H9 (cell line): ENCODE measurements at regions not wholly inside any gene's neighbourhood (a gene's known extent, or its start where the extent isn't known, plus 50 kb on each side); places are given as distances from the start of the nearest gene placed in this dataset.

Experiments
- DNase-seq: peaks from one replicate; pipeline ENCODE4 v3.0.0-alpha.2; 2017
- H2AFZ ChIP-seq: one replicate; pipeline ENCODE4 v1.6.1; 2013; ENCODE audit warnings: mild to moderate bottlenecking, low read length, control low read depth, moderate library complexity
- H2AK5ac ChIP-seq: 2 replicates; pipeline ENCODE4 v1.6.1; 2013; ENCODE audit warnings: low read length, control low read depth, mixed read lengths; ENCODE audit not compliant: insufficient read length
- H2BK120ac ChIP-seq: one replicate; pipeline ENCODE4 v1.6.1; 2013; ENCODE audit warnings: low read depth, mild to moderate bottlenecking, low read length, control low read depth, inconsistent platforms; ENCODE audit not compliant: poor library complexity, severe bottlenecking
- H2BK12ac ChIP-seq: 2 replicates; pipeline ENCODE4 v1.6.1; 2013; ENCODE audit warnings: low read length, control low read depth, mixed read lengths, low read depth; ENCODE audit not compliant: insufficient read length
- H2BK15ac ChIP-seq: 2 replicates; pipeline ENCODE4 v1.6.1; 2013; ENCODE audit warnings: low read depth, low read length, control low read depth
- H2BK20ac ChIP-seq: one replicate; pipeline ENCODE4 v1.6.1; 2013; ENCODE audit warnings: low read depth, mild to moderate bottlenecking, low read length, control low read depth, inconsistent platforms; ENCODE audit not compliant: poor library complexity, severe bottlenecking
- H2BK5ac ChIP-seq: 2 replicates; pipeline ENCODE4 v1.6.1; 2013; ENCODE audit warnings: low read length, control low read depth, mixed read lengths; ENCODE audit not compliant: insufficient read length
- H3K14ac ChIP-seq: 2 replicates; pipeline ENCODE4 v1.6.1; 2013; ENCODE audit warnings: low read length, control low read depth; ENCODE audit not compliant: insufficient read depth
- H3K18ac ChIP-seq: 2 replicates; pipeline ENCODE4 v1.6.1; 2013; ENCODE audit warnings: low read depth, mild to moderate bottlenecking, mixed read lengths, low read length, control low read depth; ENCODE audit not compliant: insufficient read length
- H3K23ac ChIP-seq: 2 replicates; pipeline ENCODE4 v1.6.1; 2013; ENCODE audit warnings: low read length, control low read depth, mixed read lengths, low read depth; ENCODE audit not compliant: insufficient read length
- H3K23me2 ChIP-seq: 2 replicates; pipeline ENCODE4 v1.6.1; 2013; ENCODE audit warnings: low read depth, mild to moderate bottlenecking, mixed read lengths, low read length, control low read depth; ENCODE audit not compliant: insufficient read length, poor library complexity, severe bottlenecking
- H3K27ac ChIP-seq: 2 replicates; pipeline ENCODE4 v1.5.1; 2013; ENCODE audit warnings: low read length, control low read depth, mixed read lengths, low read depth; ENCODE audit not compliant: insufficient read length
- H3K27me3 ChIP-seq: 2 replicates; pipeline ENCODE4 v1.6.1; 2013; ENCODE audit warnings: low read length, control low read depth, inconsistent platforms; ENCODE audit not compliant: insufficient read depth
- H3K4ac ChIP-seq: 2 replicates; pipeline ENCODE4 v1.6.1; 2013; ENCODE audit warnings: low read depth, mild to moderate bottlenecking, control low read depth, inconsistent platforms, low read length, moderate library complexity
- H3K4me1 ChIP-seq: 2 replicates; pipeline ENCODE4 v1.6.1; 2013; ENCODE audit warnings: low read length, control low read depth, inconsistent platforms; ENCODE audit not compliant: insufficient read depth
- H3K4me2 ChIP-seq: 2 replicates; pipeline ENCODE4 v1.6.1; 2013; ENCODE audit warnings: low read length, control low read depth, mixed read lengths; ENCODE audit not compliant: insufficient read length, insufficient read depth
- H3K56ac ChIP-seq: 2 replicates; pipeline ENCODE4 v1.6.1; 2013; ENCODE audit warnings: low read depth, mild to moderate bottlenecking, mixed read lengths, low read length, control low read depth; ENCODE audit not compliant: insufficient read length
- H3K79me1 ChIP-seq: 2 replicates; pipeline ENCODE4 v1.6.1; 2013; ENCODE audit warnings: low read depth, mild to moderate bottlenecking, moderate library complexity, low read length, control low read depth, inconsistent platforms; ENCODE audit not compliant: insufficient read depth, poor library complexity, severe bottlenecking
- H3K79me2 ChIP-seq: 2 replicates; pipeline ENCODE4 v1.6.1; 2013; ENCODE audit warnings: low read length, control low read depth, inconsistent platforms; ENCODE audit not compliant: insufficient read depth
- H3K9ac ChIP-seq: 2 replicates; pipeline ENCODE4 v1.6.1; 2013; ENCODE audit warnings: low read length, control low read depth, mixed read lengths; ENCODE audit not compliant: insufficient read length; ENCODE audit errors: extremely low read depth
- H3K9me3 ChIP-seq: one replicate; pipeline ENCODE4 v1.6.1; 2013; ENCODE audit warnings: low read depth, low read length, inconsistent platforms; ENCODE audit not compliant: control insufficient read depth
- H3T11ph ChIP-seq: one replicate; pipeline ENCODE4 v1.6.1; 2013; ENCODE audit warnings: mild to moderate bottlenecking, low read length, control low read depth, inconsistent platforms
- H4K20me1 ChIP-seq: one replicate; pipeline ENCODE4 v1.6.1; 2013; ENCODE audit not compliant: control insufficient read depth, insufficient read length, insufficient read depth
- H4K5ac ChIP-seq: 2 replicates; pipeline ENCODE4 v1.6.1; 2013; ENCODE audit warnings: low read depth, mild to moderate bottlenecking, mixed read lengths, low read length, control low read depth; ENCODE audit not compliant: insufficient read length
- H4K8ac ChIP-seq: replicated peaks from 2 replicates; pipeline ENCODE4 v1.6.1; 2013; ENCODE audit warnings: low read length, control low read depth, mixed read lengths, low read depth; ENCODE audit not compliant: insufficient read length
- H4K91ac ChIP-seq: 2 replicates; pipeline ENCODE4 v1.6.1; 2013; ENCODE audit warnings: low read depth, mild to moderate bottlenecking, moderate library complexity, mixed read lengths, low read length, control low read depth; ENCODE audit not compliant: insufficient read length
- H3K27ac Mint-ChIP-seq, 3 experiments: 2 replicates in 2 of 3; 3 replicates in 1 of 3; pipeline ENCODE4 v1.8.0; 2020 to 2021; ENCODE audit warnings: mixed read lengths in 3 of 3, mild to moderate bottlenecking in 1 of 3, moderate library complexity in 1 of 3
- H3K27me3 Mint-ChIP-seq: 2 replicates; pipeline ENCODE4 v1.8.0; 2021; ENCODE audit warnings: low read depth, mild to moderate bottlenecking, moderate library complexity, mixed read lengths
- H3K36me3 Mint-ChIP-seq, 3 experiments: 2 replicates in 2 of 3; 3 replicates in 1 of 3; pipeline ENCODE4 v1.8.0; 2020 to 2021; ENCODE audit warnings: low read depth in 3 of 3, mixed read lengths in 3 of 3; ENCODE audit not compliant: insufficient read depth in 1 of 3
- H3K4me1 Mint-ChIP-seq, 2 experiments: 2 replicates each; pipeline ENCODE4 v1.8.0; 2020; ENCODE audit warnings: mixed read lengths in 2 of 2
- H3K4me3 Mint-ChIP-seq, 2 experiments: 2 replicates in 1 of 2; 3 replicates in 1 of 2; pipeline ENCODE4 v1.8.0; 2020 to 2021; ENCODE audit warnings: mild to moderate bottlenecking in 2 of 2, mixed read lengths in 2 of 2, moderate library complexity in 1 of 2
- H3K9me3 Mint-ChIP-seq, 2 experiments: 2 replicates in 1 of 2; 3 replicates in 1 of 2; pipeline ENCODE4 v1.8.0; 2020; ENCODE audit warnings: mild to moderate bottlenecking in 2 of 2, mixed read lengths in 2 of 2, moderate library complexity in 1 of 2
- WGBS: extraction: QIAGEN DNeasy Blood & Tissue Kit; methylation state at CpG from one replicate; pipeline ENCODE4 v1.1.7; 2013; ENCODE audit warnings: missing lambda C conversion rate, low lambda C conversion rate, mixed read lengths; ENCODE audit not compliant: insufficient read length; ENCODE audit errors: extremely low coverage; 5-methylcytosine and 5-hydroxymethylcytosine counted together
- TF ChIP-seq, protein P1 (sequence below): fragments of 200-600 bp; sonication (generic); conservative IDR thresholded peaks from 3 replicates; pipeline ENCODE4 v1.8.0; 2021; ENCODE audit warnings: antibody characterized with exemption, mild to moderate bottlenecking

DNA sequence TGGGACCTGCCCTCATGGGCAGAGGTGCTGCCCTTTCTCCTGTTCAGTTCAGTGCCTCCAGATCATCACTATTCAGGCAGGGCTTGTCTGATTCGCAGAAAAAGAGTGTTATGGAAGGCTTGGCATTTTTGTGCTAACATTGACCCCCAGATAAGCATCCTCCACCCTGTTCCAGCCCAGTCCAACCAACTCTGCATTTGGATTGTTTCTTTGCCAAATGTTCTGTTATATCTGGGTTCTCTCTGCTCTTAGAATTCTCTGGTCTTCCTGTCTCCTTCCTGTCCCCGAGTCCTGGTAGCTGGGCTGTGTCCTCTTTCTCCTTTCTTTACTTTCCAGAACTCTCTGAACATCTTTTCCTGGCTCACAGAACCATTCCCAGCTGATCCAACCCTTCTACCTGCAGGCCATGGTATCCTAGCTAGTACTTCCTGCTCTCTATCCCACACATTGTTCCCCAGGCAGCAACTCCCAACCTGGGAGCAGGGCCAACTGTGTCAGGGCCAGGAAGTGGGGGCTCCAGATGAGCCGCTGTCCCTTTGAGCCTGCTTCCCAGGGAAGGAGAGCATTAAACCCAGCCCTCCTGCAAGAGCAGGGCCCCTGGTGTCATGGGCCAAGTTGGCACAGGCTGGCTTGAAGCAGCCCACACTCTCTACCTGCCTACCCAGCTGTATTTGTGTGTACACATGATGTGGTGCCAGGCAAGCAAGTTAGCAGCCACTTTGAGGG is 280.7 kb upstream of the CADM1 start:
- no peak overlapping the region for H2BK120ac ChIP-seq
- H3K23ac ChIP-seq, result no peak overlapping the region
- no peak overlapping the region for H3K27ac Mint-ChIP-seq
- H4K8ac ChIP-seq, result no peak overlapping the region
- H3K79me2 ChIP-seq, result no peaks in the 10 kb centered on the region
- no peak overlapping the region for H2AK5ac ChIP-seq
- H4K5ac ChIP-seq, result no peak overlapping the region
- no peak overlapping the region for H2BK15ac ChIP-seq
- H3K9me3 Mint-ChIP-seq, result no peaks in the 10 kb centered on the region
- H2AFZ ChIP-seq, result no peak overlapping the region
- no peak overlapping the region for H3K4ac ChIP-seq
- peaks cover 8 to 10% of the 10 kb centered on the region in 2 experiments for H3K4me1 Mint-ChIP-seq
- no peak overlapping the region for H4K91ac ChIP-seq
- no peaks in the 10 kb centered on the region for H3K36me3 Mint-ChIP-seq
- no CpG with 5 or more reads among the region's 3 CpGs for WGBS
- peaks cover 14% of the 10 kb centered on the region for H3K27me3 Mint-ChIP-seq
- no peak overlapping the region for H3K9ac ChIP-seq
- H2BK20ac ChIP-seq, result no peak overlapping the region
- H2BK5ac ChIP-seq, result no peak overlapping the region
- TF ChIP-seq, protein P1, sequence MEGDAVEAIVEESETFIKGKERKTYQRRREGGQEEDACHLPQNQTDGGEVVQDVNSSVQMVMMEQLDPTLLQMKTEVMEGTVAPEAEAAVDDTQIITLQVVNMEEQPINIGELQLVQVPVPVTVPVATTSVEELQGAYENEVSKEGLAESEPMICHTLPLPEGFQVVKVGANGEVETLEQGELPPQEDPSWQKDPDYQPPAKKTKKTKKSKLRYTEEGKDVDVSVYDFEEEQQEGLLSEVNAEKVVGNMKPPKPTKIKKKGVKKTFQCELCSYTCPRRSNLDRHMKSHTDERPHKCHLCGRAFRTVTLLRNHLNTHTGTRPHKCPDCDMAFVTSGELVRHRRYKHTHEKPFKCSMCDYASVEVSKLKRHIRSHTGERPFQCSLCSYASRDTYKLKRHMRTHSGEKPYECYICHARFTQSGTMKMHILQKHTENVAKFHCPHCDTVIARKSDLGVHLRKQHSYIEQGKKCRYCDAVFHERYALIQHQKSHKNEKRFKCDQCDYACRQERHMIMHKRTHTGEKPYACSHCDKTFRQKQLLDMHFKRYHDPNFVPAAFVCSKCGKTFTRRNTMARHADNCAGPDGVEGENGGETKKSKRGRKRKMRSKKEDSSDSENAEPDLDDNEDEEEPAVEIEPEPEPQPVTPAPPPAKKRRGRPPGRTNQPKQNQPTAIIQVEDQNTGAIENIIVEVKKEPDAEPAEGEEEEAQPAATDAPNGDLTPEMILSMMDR, result no peak
- no peaks in the 10 kb centered on the region for H3K27me3 ChIP-seq
- no peaks in the 10 kb centered on the region for H3K4me1 ChIP-seq
- no peak overlapping the region for H3K18ac ChIP-seq
- no peaks in the 10 kb centered on the region for H3K79me1 ChIP-seq
- H3K23me2 ChIP-seq, result peaks cover 2% of the 10 kb centered on the region
- no peak overlapping the region for H3K56ac ChIP-seq
- no peak overlapping the region for H2BK12ac ChIP-seq
- no peak overlapping the region for H3K27ac ChIP-seq
- H4K20me1 ChIP-seq, result no peaks in the 10 kb centered on the region
- no peaks in the 10 kb centered on the region for H3K9me3 ChIP-seq
- H3K4me3 Mint-ChIP-seq, result no peak overlapping the region; a peak in 1 of 5 replicates
- H3T11ph ChIP-seq, result no peak overlapping the region
- no peak overlapping the region for H3K14ac ChIP-seq
- no peak overlapping the region for H3K4me2 ChIP-seq
- DNase-seq, result no peak
